DND-41 (cell line): ENCODE measurements at regions not wholly inside any gene's neighbourhood (a gene's known extent, or its start where the extent isn't known, plus 50 kb on each side); places are given as distances from the start of the nearest gene placed in this dataset.

ENCODE experiments used
- EZH2 ChIP-seq: IDR thresholded peaks from 3 replicates; pipeline ENCODE4 v1.6.1; 2012; ENCODE audit warnings: borderline replicate concordance, low read depth, mild to moderate bottlenecking, moderate library complexity, low read length, inconsistent platforms; ENCODE audit not compliant: severe bottlenecking
- TF ChIP-seq, protein P1 (sequence below): IDR thresholded peaks from 2 replicates; pipeline ENCODE4 v1.5.1; 2012; ENCODE audit warnings: borderline replicate concordance, low read length, moderate library complexity, mild to moderate bottlenecking; ENCODE audit not compliant: poor library complexity, severe bottlenecking; ENCODE audit errors: extremely low read depth

DNA sequence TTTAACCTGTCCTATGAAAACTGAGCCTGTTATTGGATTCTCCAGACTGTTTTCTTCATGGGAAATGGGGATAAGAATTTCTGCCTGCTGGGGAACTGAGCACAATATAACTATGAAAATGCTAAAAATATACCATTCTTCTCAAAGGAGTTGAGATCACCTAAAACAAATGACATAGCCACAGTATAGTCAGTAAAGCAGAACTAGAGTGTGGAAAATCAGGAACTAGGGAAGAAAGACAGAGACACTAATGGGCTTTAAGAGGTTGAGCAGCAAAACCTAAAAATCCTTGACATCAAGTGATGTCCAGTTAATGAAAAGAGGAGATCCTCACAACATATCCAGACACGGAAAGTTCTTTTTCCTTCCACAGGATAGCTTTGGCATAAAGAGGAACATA, 215.7 kb upstream of the CST7 start:
- TF ChIP-seq, protein P1, sequence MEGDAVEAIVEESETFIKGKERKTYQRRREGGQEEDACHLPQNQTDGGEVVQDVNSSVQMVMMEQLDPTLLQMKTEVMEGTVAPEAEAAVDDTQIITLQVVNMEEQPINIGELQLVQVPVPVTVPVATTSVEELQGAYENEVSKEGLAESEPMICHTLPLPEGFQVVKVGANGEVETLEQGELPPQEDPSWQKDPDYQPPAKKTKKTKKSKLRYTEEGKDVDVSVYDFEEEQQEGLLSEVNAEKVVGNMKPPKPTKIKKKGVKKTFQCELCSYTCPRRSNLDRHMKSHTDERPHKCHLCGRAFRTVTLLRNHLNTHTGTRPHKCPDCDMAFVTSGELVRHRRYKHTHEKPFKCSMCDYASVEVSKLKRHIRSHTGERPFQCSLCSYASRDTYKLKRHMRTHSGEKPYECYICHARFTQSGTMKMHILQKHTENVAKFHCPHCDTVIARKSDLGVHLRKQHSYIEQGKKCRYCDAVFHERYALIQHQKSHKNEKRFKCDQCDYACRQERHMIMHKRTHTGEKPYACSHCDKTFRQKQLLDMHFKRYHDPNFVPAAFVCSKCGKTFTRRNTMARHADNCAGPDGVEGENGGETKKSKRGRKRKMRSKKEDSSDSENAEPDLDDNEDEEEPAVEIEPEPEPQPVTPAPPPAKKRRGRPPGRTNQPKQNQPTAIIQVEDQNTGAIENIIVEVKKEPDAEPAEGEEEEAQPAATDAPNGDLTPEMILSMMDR, result no peak
- no peak for TF ChIP-seq EZH2
